ENCODE measurements at regions not wholly inside any gene's neighbourhood (a gene's known extent, or its start where the extent isn't known, plus 50 kb on each side); places are given as distances from the start of the nearest gene placed in this dataset.

- no peak for FAIRE-seq
- TF ChIP-seq CTCF (IDR thresholded peaks at IDR 0.05; ENCODE audit: borderline replicate concordance, extremely low read depth, insufficient read depth) = no peak
- Histone ChIP-seq H3K9ac (ENCODE audit: low read length in 3 of 3) (no peak overlapping the region), H3K4me3 (ENCODE audit: low read length in 3 of 3) (no peak overlapping the region), H3K27me3 (ENCODE audit: control insufficient read depth, insufficient read depth, low read length) (no peaks in the 10 kb centered on the region), H3K36me3 (ENCODE audit: control insufficient read depth in 2 of 3, insufficient read depth in 3 of 3, low read length in 3 of 3) (no peaks in the 10 kb centered on the region), H3K9me3 (ENCODE audit: control insufficient read depth in 2 of 3, insufficient read depth in 1 of 3, low read length in 3 of 3) (no peaks in the 10 kb centered on the region), H3K4me1 (ENCODE audit: control insufficient read depth in 2 of 3, insufficient read depth in 2 of 3, low read depth in 1 of 3, low read length in 3 of 3) (peaks cover 0 to 11% (median 0%) of the 10 kb centered on the region in 3 donors), H3K27ac (ENCODE audit: low read depth in 2 of 2, low read length in 2 of 2) (no peak overlapping the region)
- DNase-seq = peak in 1 of 5 donors; percentile 77
- intact Hi-C loops (cut with DNase I) = no loop called here
Measured at GRCh38 chr17:83195330-83196023, 116.1 kb downstream of the METRNL start.

GRCh38 chr17:83196024-83196365, 116.6 kb downstream of the METRNL start:
- H3K4me1 ChIP-seq (ENCODE audit: control insufficient read depth in 2 of 3, insufficient read depth in 2 of 3, low read depth in 1 of 3, low read length in 3 of 3) = peaks cover 0 to 15% (median 0%) of the 10 kb centered on the region in 3 donors
- no peak overlapping the region for H3K27ac ChIP-seq (ENCODE audit: low read depth in 2 of 2, low read length in 2 of 2)
- FAIRE-seq (no peak), DNase-seq (peak in 1 of 5 donors; percentile 29)
- TF ChIP-seq CTCF (IDR thresholded peaks at IDR 0.05; ENCODE audit: borderline replicate concordance, extremely low read depth, insufficient read depth) = no peak
- H3K27me3 ChIP-seq (ENCODE audit: control insufficient read depth, insufficient read depth, low read length) = no peaks in the 10 kb centered on the region
- no peak overlapping the region for H3K9ac ChIP-seq (ENCODE audit: low read length in 3 of 3)
- intact Hi-C loops (cut with DNase I) = no loop called here
- no peak overlapping the region for H3K4me3 ChIP-seq (ENCODE audit: low read length in 3 of 3)
- H3K36me3 ChIP-seq (ENCODE audit: control insufficient read depth in 2 of 3, insufficient read depth in 3 of 3, low read length in 3 of 3) = no peaks in the 10 kb centered on the region
- no peaks in the 10 kb centered on the region for H3K9me3 ChIP-seq (ENCODE audit: control insufficient read depth in 2 of 3, insufficient read depth in 1 of 3, low read length in 3 of 3)

GRCh38 chr17:83196366-83196765, 117.0 kb downstream of the METRNL start:
- Histone ChIP-seq H3K27ac (ENCODE audit: low read depth in 2 of 2, low read length in 2 of 2) (no peak overlapping the region), H3K4me3 (ENCODE audit: low read length in 3 of 3) (no peak overlapping the region), H3K27me3 (ENCODE audit: control insufficient read depth, insufficient read depth, low read length) (no peaks in the 10 kb centered on the region), H3K36me3 (ENCODE audit: control insufficient read depth in 2 of 3, insufficient read depth in 3 of 3, low read length in 3 of 3) (no peaks in the 10 kb centered on the region), H3K9ac (ENCODE audit: low read length in 3 of 3) (no peak overlapping the region), H3K9me3 (ENCODE audit: control insufficient read depth in 2 of 3, insufficient read depth in 1 of 3, low read length in 3 of 3) (no peaks in the 10 kb centered on the region), H3K4me1 (ENCODE audit: control insufficient read depth in 2 of 3, insufficient read depth in 2 of 3, low read depth in 1 of 3, low read length in 3 of 3) (peaks cover 0 to 17% (median 0%) of the 10 kb centered on the region in 3 donors)
- peak in 1 of 5 donors; percentile 63 for DNase-seq
- FAIRE-seq = no peak
- TF ChIP-seq CTCF (IDR thresholded peaks at IDR 0.05; ENCODE audit: borderline replicate concordance, extremely low read depth, insufficient read depth) = no peak
- intact Hi-C loops (cut with DNase I) = no loop called here
